ENCODE measurements at regions not wholly inside any gene's neighbourhood (a gene's known extent, or its start where the extent isn't known, plus 50 kb on each side); places are given as distances from the start of the nearest gene placed in this dataset.
"Not testable (repeated sequence)": the region's sequence is repeated elsewhere in the genome, so short reads cannot be mapped to it uniquely, and the experiment has no call there.

GRCh38 chr12:75756111-75756510 is 244.7 kb upstream of the KRR1 start:
- H3K27ac ChIP-seq = peak overlapping the region; percentile 42
- no peak for TF ChIP-seq CTCF (conservative IDR thresholded peaks at IDR 0.05)

- TF ChIP-seq CTCF (conservative IDR thresholded peaks at IDR 0.05) = no peak
- peak overlapping the region; percentile 42 for H3K27ac ChIP-seq
Observed at GRCh38 chr12:75754698-75755097, 243.3 kb upstream of the KRR1 start.

GRCh38 chr12:75754141-75754540 is 242.7 kb upstream of the KRR1 start:
- no peak for TF ChIP-seq CTCF (conservative IDR thresholded peaks at IDR 0.05)
- no peak overlapping the region for H3K27ac ChIP-seq

GRCh38 chr12:75751769-75752471 is 240.5 kb upstream of the KRR1 start:
- H3K27ac ChIP-seq = no peak overlapping the region

GRCh38 chr12:75750716-75751306 is 239.4 kb upstream of the KRR1 start:
- TF ChIP-seq CTCF (conservative IDR thresholded peaks at IDR 0.05) = no peak
- no peak overlapping the region for H3K27ac ChIP-seq

More at GRCh38 chr12:75751769-75752471, 240.5 kb upstream of the KRR1 start:
- TF ChIP-seq CTCF (conservative IDR thresholded peaks at IDR 0.05) = no peak

GRCh38 chr12:75748990-75749389 is 237.6 kb upstream of the KRR1 start:
- H3K27ac ChIP-seq = not testable (repeated sequence)

GRCh38 chr12:75748136-75748535 is 236.7 kb upstream of the KRR1 start:
- no peak for TF ChIP-seq CTCF (conservative IDR thresholded peaks at IDR 0.05)
- H3K27ac ChIP-seq = no peak overlapping the region

- no peak overlapping the region for H3K27ac ChIP-seq
- no peak for TF ChIP-seq CTCF (conservative IDR thresholded peaks at IDR 0.05)
Observed at GRCh38 chr12:75747572-75748021, 236.2 kb upstream of the KRR1 start.
